ENCODE measurements at regions not wholly inside any gene's neighbourhood (a gene's known extent, or its start where the extent isn't known, plus 50 kb on each side); places are given as distances from the start of the nearest gene placed in this dataset.
"Not testable (repeated sequence)": the region's sequence is repeated elsewhere in the genome, so short reads cannot be mapped to it uniquely, and the experiment has no call there.

DNA sequence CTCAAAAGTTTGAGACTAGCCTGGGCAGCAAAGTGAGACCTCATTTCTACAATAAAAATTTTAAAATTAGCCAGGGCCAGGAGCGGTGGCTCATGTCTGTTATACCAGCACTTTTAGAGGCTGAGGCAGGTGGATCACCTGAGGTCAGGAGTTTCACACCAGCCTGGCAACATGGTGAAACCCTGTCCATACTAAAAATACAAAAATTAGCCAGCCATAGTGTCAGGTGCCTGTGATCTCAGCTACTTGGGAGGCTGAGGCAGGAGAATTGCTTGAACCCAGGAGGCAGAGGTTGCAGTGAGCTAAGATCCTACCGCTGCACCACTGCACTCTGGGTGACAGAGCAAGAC, 85.1 kb upstream of the MAP4 start:
- H3K4me1 Mint-ChIP-seq (ENCODE audit: low read depth): peaks cover 17% of the 10 kb centered on the region
- not testable (repeated sequence) for DNase-seq; H3K27me3 Mint-ChIP-seq (ENCODE audit: insufficient read depth); H3K36me3 Mint-ChIP-seq (ENCODE audit: low read depth); H3K9me3 Mint-ChIP-seq
- peak overlapping the region; percentile 11; the same call in 1 of the 2 replicates for H3K4me3 Mint-ChIP-seq
- H3K27ac Mint-ChIP-seq: peak overlapping the region; percentile 72; the same call in 1 of the 2 replicates

- Mint-ChIP-seq H3K9me3 (no peaks in the 10 kb centered on the region), H3K27me3 (ENCODE audit: insufficient read depth) (peaks cover 6% of the 10 kb centered on the region), H3K4me1 (ENCODE audit: low read depth) (peaks cover 19% of the 10 kb centered on the region), H3K27ac (no peak overlapping the region), H3K4me3 (no peak overlapping the region), H3K36me3 (ENCODE audit: low read depth) (peaks cover 10% of the 10 kb centered on the region; the same call in 1 of the 2 replicates)
- TF ChIP-seq, protein P1, sequence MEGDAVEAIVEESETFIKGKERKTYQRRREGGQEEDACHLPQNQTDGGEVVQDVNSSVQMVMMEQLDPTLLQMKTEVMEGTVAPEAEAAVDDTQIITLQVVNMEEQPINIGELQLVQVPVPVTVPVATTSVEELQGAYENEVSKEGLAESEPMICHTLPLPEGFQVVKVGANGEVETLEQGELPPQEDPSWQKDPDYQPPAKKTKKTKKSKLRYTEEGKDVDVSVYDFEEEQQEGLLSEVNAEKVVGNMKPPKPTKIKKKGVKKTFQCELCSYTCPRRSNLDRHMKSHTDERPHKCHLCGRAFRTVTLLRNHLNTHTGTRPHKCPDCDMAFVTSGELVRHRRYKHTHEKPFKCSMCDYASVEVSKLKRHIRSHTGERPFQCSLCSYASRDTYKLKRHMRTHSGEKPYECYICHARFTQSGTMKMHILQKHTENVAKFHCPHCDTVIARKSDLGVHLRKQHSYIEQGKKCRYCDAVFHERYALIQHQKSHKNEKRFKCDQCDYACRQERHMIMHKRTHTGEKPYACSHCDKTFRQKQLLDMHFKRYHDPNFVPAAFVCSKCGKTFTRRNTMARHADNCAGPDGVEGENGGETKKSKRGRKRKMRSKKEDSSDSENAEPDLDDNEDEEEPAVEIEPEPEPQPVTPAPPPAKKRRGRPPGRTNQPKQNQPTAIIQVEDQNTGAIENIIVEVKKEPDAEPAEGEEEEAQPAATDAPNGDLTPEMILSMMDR (IDR thresholded peaks at IDR 0.05): no peak
- no peak for DNase-seq
Observed at GRCh38 chr3:48092270-48092669, 76.1 kb upstream of the MAP4 start.

GRCh38 chr3:48090166-48090939, 74.1 kb upstream of the MAP4 start:
- H3K36me3 Mint-ChIP-seq (ENCODE audit: low read depth): peaks cover 11% of the 10 kb centered on the region; the same call in 1 of the 2 replicates
- no peak for DNase-seq
- H3K4me3 Mint-ChIP-seq: peak overlapping the region; percentile 98
- TF ChIP-seq, protein P1 (IDR thresholded peaks at IDR 0.05): no peak
- peaks cover 6% of the 10 kb centered on the region for H3K27me3 Mint-ChIP-seq (ENCODE audit: insufficient read depth)
- H3K27ac Mint-ChIP-seq: peak overlapping the region; percentile 100
- H3K9me3 Mint-ChIP-seq: no peaks in the 10 kb centered on the region
- peaks cover 31% of the 10 kb centered on the region for H3K4me1 Mint-ChIP-seq (ENCODE audit: low read depth)

- Mint-ChIP-seq H3K4me1 (ENCODE audit: low read depth) (peaks cover 44% of the 10 kb centered on the region), H3K27me3 (ENCODE audit: insufficient read depth) (peaks cover 6% of the 10 kb centered on the region), H3K9me3 (no peaks in the 10 kb centered on the region), H3K4me3 (peak overlapping the region; percentile 98), H3K36me3 (ENCODE audit: low read depth) (peaks cover 23% of the 10 kb centered on the region), H3K27ac (peak overlapping the region; percentile 100)
- TF ChIP-seq, protein P1 (IDR thresholded peaks at IDR 0.05): no peak
- peak; percentile 95 for DNase-seq
Observed at GRCh38 chr3:48088749-48089466, 72.7 kb upstream of the MAP4 start.

DNA sequence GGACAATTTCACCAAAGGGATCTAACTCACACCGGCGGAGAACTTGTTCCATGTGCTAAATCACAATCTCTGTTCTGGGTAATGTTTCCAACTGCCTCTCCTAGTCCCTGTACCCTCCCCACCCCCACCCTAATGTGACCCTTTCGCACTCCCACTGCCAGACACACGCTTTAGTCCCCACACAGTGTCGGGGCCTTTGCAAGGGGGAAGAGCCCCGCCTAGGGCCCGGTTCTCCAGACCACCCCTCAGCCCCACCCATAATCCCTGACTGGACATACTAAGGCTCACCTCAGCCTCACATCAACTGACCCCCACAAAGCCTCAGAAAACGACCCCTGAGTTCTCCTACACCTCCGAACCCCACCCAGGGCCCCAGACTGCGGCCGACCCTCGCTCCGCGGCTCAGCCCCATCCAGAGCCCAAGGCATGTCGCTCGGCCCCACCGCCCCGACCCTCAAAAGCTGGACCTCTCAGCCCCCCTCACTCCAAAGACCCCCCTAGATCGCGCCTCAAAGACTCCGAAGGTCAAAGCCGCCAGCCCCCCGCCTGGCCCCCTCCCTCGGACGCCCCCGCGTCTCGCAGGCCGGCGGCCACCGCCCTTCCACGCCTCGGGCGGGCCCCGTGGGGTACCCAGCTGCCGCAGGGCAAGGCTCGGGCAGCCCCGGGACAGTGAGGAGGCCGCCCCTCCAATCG, 72.0 kb upstream of the MAP4 start:
- H3K4me3 Mint-ChIP-seq: peak overlapping the region; percentile 98
- no peak for DNase-seq

More for the DNA sequence above, 72.0 kb upstream of the MAP4 start:
- Mint-ChIP-seq H3K4me1 (ENCODE audit: low read depth) (peaks cover 44% of the 10 kb centered on the region), H3K27ac (peak overlapping the region; percentile 100), H3K36me3 (ENCODE audit: low read depth) (peaks cover 23% of the 10 kb centered on the region), H3K27me3 (ENCODE audit: insufficient read depth) (peaks cover 6% of the 10 kb centered on the region), H3K9me3 (no peaks in the 10 kb centered on the region)
- TF ChIP-seq, protein P1 (IDR thresholded peaks at IDR 0.05): no peak

Data from HFFc6 (cell line).